Fibroblast of the aortic adventitia (primary cell): ENCODE measurements at regions not wholly inside any gene's neighbourhood (a gene's known extent, or its start where the extent isn't known, plus 50 kb on each side); places are given as distances from the start of the nearest gene placed in this dataset.

ENCODE experiments used
- DNase-seq: peaks from one replicate; pipeline ENCODE4 v3.0.0-alpha.2; 2010; ENCODE audit warnings: low read depth
- H3K4me3 ChIP-seq: 2 replicates; pipeline ENCODE4 v1.5.1; 2011; ENCODE audit warnings: low read depth, mild to moderate bottlenecking, control low read depth, low read length, moderate library complexity
- TF ChIP-seq, protein P1 (sequence below): IDR thresholded peaks from 2 replicates; pipeline ENCODE4 v1.5.1; 2011; ENCODE audit warnings: mild to moderate bottlenecking, low read length, control low read depth, inconsistent platforms; ENCODE audit not compliant: insufficient read depth

DNA sequence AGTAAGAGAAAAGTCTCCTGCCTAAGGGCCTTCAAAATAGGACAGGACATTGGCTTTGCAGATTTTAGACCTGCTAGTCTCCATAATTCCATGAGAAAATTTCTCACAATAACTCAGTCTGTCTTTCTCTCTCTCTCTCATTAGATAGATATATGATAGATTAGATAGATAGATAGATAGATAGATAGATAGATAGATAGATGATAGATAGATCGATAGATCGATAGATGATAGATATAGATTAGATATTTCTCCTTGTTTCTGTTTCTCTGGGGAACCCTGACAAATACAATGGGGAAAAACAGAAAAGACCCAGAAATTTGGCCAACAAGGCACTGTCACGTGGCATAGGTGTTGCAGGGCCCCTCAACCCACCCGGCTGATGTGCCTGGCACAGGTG lies 84.4 kb upstream of the ALDH1B1 start:
- TF ChIP-seq, protein P1, sequence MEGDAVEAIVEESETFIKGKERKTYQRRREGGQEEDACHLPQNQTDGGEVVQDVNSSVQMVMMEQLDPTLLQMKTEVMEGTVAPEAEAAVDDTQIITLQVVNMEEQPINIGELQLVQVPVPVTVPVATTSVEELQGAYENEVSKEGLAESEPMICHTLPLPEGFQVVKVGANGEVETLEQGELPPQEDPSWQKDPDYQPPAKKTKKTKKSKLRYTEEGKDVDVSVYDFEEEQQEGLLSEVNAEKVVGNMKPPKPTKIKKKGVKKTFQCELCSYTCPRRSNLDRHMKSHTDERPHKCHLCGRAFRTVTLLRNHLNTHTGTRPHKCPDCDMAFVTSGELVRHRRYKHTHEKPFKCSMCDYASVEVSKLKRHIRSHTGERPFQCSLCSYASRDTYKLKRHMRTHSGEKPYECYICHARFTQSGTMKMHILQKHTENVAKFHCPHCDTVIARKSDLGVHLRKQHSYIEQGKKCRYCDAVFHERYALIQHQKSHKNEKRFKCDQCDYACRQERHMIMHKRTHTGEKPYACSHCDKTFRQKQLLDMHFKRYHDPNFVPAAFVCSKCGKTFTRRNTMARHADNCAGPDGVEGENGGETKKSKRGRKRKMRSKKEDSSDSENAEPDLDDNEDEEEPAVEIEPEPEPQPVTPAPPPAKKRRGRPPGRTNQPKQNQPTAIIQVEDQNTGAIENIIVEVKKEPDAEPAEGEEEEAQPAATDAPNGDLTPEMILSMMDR, result no peak
- DNase-seq, result no peak
- H3K4me3 ChIP-seq, result no peak overlapping the region

- no peak overlapping the region for H3K4me3 ChIP-seq
- TF ChIP-seq, protein P1, result no peak
- DNase-seq, result no peak
These were observed 85.6 kb upstream of the ALDH1B1 start for GRCh38 chr9:38306899-38307298.

DNA sequence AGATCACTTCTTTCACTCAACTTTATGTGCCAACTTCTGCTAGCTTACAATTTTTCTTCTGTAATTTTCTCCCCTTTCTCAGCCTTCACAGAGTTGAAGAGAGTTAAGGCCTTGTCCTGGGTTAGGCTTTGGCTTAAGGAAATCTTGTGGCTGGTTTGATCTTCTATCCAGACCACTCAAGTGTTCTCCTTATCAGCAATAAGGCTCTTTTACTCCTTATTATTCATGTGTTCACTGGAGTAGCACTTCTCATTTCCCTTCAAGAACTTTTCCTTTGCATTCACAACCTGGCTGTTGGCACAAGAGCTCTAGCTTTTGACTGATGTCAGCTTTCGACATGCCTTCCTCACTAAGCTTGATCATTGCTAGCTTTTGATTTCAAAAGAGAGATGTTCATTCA lies 86.9 kb upstream of the ALDH1B1 start:
- no peak overlapping the region for H3K4me3 ChIP-seq
- TF ChIP-seq, protein P1, result no peak
- no peak for DNase-seq

- TF ChIP-seq, protein P1, result no peak
- H3K4me3 ChIP-seq, result no peak overlapping the region
- no peak for DNase-seq
These were observed 91.0 kb upstream of the ALDH1B1 start for GRCh38 chr9:38301376-38302106.

GRCh38 chr9:38299856-38300255 lies 92.6 kb upstream of the ALDH1B1 start:
- H3K4me3 ChIP-seq, result no peak overlapping the region
- DNase-seq, result no peak
- TF ChIP-seq, protein P1, result no peak

DNA sequence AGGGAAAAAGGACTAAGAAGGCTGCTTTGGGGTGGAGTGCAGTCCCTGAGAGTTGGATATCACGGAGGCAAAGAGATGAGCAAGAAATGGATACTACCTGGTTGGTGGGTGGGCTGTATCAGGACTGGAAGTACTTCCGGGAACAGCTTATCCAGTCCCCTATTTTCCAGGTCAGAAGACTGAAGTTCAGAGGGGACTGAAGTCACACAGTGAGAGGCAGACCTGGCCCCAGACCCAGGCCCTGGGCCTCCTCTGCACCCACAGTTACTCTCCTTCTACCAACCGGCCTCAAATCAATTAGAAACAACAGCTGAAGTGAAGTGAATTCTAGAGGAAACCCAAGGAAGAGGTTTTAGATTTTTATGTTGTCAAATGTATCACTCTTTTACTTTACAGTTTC lies 93.6 kb upstream of the ALDH1B1 start:
- TF ChIP-seq, protein P1, result no peak
- H3K4me3 ChIP-seq, result no peak overlapping the region
- no peak for DNase-seq

DNA sequence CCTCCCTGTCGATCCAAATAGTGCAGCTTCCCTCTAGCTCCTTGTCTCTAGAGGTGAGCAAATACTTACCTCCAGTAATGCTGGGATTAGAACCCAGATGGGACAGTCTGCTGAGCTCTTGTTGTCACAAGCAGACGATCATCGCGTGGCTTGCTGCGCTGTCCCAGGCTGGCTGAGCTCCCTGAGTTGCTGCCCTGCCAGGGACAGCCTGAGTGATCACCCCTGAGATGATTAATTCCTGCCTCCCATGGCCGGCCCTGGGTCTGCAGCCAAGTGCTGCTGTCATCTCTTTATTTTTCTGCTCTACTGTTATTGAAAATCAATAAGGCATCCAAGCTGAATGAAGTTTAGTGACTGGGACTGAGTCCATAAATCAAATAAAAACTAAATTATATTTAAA lies 94.0 kb upstream of the ALDH1B1 start:
- no peak overlapping the region for H3K4me3 ChIP-seq
- TF ChIP-seq, protein P1, result no peak
- no peak for DNase-seq
